ENCODE measurements at regions not wholly inside any gene's neighbourhood (a gene's known extent, or its start where the extent isn't known, plus 50 kb on each side); places are given as distances from the start of the nearest gene placed in this dataset.

GRCh38 chr5:74461251-74461650, 179.3 kb downstream of the ENC1 start:
- TF ChIP-seq POLR2A (IDR thresholded peaks at IDR 0.05) (no peak), CTCF (IDR thresholded peaks at IDR 0.05) (no peak)
